Testis (tissue), 2 donors: ENCODE measurements at regions not wholly inside any gene's neighbourhood (a gene's known extent, or its start where the extent isn't known, plus 50 kb on each side); places are given as distances from the start of the nearest gene placed in this dataset.

Source experiments
- DNase-seq: peaks from one replicate; pipeline ENCODE4 v3.0.0-alpha.2; 2019
- H3K27ac ChIP-seq, 2 donors: fragments of 200-600 bp; sonication (generic); one replicate each; pipeline ENCODE4 v1.5.1; 2019
- H3K27me3 ChIP-seq: fragments of 200-600 bp; sonication (generic); one replicate; pipeline ENCODE4 v1.5.1; 2019
- H3K36me3 ChIP-seq: fragments of 200-600 bp; sonication (generic); one replicate; pipeline ENCODE4 v1.5.1; 2017; ENCODE audit warnings: low read depth; ENCODE audit errors: missing control alignments
- H3K4me1 ChIP-seq: fragments of 200-600 bp; sonication (generic); one replicate; pipeline ENCODE4 v1.5.1; 2019
- H3K4me3 ChIP-seq, 2 donors: fragments of 200-600 bp; sonication (generic); one replicate each; pipeline ENCODE4 v1.5.1; 2017 to 2019
- H3K9me3 ChIP-seq: fragments of 200-600 bp; sonication (generic); one replicate; pipeline ENCODE4 v1.5.1; 2017
- CTCF ChIP-seq, 3 experiments: fragments of 450-650 bp in 2 of 3; fragments of 200-600 bp in 1 of 3; sonication (generic) in 1 of 3; IDR thresholded peaks; one replicate each; pipeline ENCODE4 v1.5.1; 2016 to 2019; ENCODE audit warnings: antibody characterized with exemption in 3 of 3, mild to moderate bottlenecking in 2 of 3, moderate library complexity in 1 of 3
- POLR2A ChIP-seq: fragments of 450-650 bp; IDR thresholded peaks from one replicate; pipeline ENCODE4 v1.6.1; 2017; ENCODE audit warnings: antibody characterized with exemption, mild to moderate bottlenecking, moderate library complexity
- WGBS, 2 donors: methylation state at CpG; one replicate each; pipeline ENCODE4 v1.1.5; 2018; 5-methylcytosine and 5-hydroxymethylcytosine counted together
- intact Hi-C: fragments of 100-400 bp; cut with DNase I; formaldehyde crosslinking; loops from one replicate; pipeline ENCODE4 v1.15.1; 2023; ENCODE audit warnings: low total_unique reads

DNA sequence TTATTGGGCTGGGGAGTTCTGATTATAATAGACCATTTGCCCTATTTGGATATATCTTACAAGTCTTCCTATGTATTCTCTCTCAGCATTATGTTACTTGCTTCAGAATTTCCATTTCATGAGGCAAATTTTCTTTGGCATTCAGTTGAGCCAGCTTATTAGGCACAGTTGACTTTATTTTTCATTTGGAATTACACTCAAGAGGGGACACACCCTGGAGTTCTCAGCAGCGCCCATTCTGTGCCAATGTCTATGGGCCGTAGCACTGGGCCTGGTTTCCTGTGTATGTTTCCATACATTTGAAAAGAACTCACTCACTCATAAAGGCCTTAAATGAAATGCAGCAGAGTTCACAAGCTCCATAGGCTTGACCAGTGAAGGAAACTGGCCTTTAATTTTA lies 138.5 kb downstream of the KLF12 start:
- H3K9me3 ChIP-seq, result no peaks in the 10 kb centered on the region
- 88 to 90% methylated on average over 2 of the region's 2 CpGs for WGBS, 2 donors
- H3K4me1 ChIP-seq, result no peaks in the 10 kb centered on the region
- H3K27ac ChIP-seq, result no peak overlapping the region
- H3K27me3 ChIP-seq, result no peaks in the 10 kb centered on the region
- DNase-seq, result no peak
- no peaks in the 10 kb centered on the region for H3K36me3 ChIP-seq
- no peak for TF ChIP-seq POLR2A
- no peak for TF ChIP-seq CTCF (IDR thresholded peaks at IDR 0.05)
- H3K4me3 ChIP-seq, result no peak overlapping the region
- intact Hi-C loops, result no loop called here

DNA sequence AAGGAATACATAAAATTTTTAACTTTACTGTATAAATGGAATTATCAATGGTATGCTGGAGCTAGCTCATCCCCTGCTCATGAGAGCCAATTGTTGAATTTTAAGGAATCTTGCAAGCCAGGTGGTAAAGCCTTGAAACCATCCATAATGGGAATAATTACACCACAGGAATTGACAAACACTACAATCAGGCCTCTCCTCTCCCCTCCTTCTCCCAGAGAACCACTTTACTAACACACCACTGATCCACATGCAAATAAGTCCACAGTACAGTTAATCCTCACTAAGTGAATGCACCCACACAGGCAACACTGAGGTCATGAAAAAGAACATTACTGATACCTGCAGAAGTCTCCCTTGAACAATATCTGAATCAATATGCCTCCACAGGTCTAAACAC lies 140.5 kb downstream of the KLF12 start:
- no peak for TF ChIP-seq POLR2A
- no peak for TF ChIP-seq CTCF (IDR thresholded peaks at IDR 0.05)
- Histone ChIP-seq H3K36me3 (no peaks in the 10 kb centered on the region), H3K27me3 (no peaks in the 10 kb centered on the region), H3K9me3 (no peaks in the 10 kb centered on the region), H3K4me1 (no peaks in the 10 kb centered on the region), H3K4me3 (no peak overlapping the region), H3K27ac (no peak overlapping the region)
- intact Hi-C loops, result no loop called here
- no peak for DNase-seq

- Histone ChIP-seq H3K9me3 (no peaks in the 10 kb centered on the region), H3K27ac (no peak overlapping the region), H3K36me3 (no peaks in the 10 kb centered on the region), H3K4me1 (no peaks in the 10 kb centered on the region), H3K4me3 (no peak overlapping the region), H3K27me3 (no peaks in the 10 kb centered on the region)
- no peak for DNase-seq
- intact Hi-C loops, result no loop called here
- 85 to 95% methylated on average over 3 of the region's 3 CpGs for WGBS, 2 donors
- TF ChIP-seq CTCF (IDR thresholded peaks at IDR 0.05) (no peak), POLR2A (no peak)
Measured at GRCh38 chr13:73991884-73992283, 142.3 kb downstream of the KLF12 start.

- H3K27me3 ChIP-seq, result no peaks in the 10 kb centered on the region
- no peak overlapping the region for H3K4me3 ChIP-seq
- no peaks in the 10 kb centered on the region for H3K36me3 ChIP-seq
- no peaks in the 10 kb centered on the region for H3K4me1 ChIP-seq
- intact Hi-C loops, result no loop called here
- TF ChIP-seq CTCF (IDR thresholded peaks at IDR 0.05), result no peak
- TF ChIP-seq POLR2A, result no peak
- 98 to 100% methylated on average over 1 of the region's 1 CpG for WGBS, 2 donors
- no peaks in the 10 kb centered on the region for H3K9me3 ChIP-seq
- no peak overlapping the region for H3K27ac ChIP-seq
- no peak for DNase-seq
Measured at GRCh38 chr13:73991384-73991783, 142.8 kb downstream of the KLF12 start.

DNA sequence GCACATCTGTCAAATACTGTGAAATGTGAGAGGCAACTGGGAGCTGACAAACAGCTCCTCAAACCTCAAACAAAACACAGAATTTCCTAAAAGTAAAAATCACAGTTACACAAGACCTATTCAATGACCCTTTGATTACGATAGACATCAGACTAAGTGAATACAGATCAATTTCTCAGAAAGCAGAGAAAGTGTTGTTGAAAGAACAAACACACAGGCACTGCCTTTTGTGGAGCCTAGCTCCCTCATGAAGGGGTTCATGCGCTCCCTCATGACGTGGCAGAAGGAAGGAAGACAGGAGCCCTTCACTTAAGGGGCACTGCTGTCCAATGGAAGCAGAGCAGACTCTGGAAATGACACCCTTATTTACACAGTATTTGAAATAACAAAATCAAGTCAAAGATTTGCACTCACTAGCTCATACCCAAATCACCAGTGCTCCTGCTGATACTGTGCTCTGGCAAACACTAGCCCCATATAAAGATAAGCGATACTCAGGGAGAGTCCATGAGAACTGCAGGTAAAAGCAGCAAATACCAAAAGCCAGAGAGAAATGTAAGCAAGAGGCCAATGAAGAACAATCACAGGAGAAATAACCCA lies 144.9 kb downstream of the KLF12 start:
- Histone ChIP-seq H3K4me3 (no peak overlapping the region), H3K27ac (no peak overlapping the region), H3K9me3 (no peaks in the 10 kb centered on the region), H3K4me1 (no peaks in the 10 kb centered on the region), H3K27me3 (no peaks in the 10 kb centered on the region), H3K36me3 (no peaks in the 10 kb centered on the region)
- no peak for DNase-seq
- TF ChIP-seq POLR2A (no peak), CTCF (IDR thresholded peaks at IDR 0.05) (no peak)
- 89% methylated on average over 4 of the region's 4 CpGs for WGBS, 2 donors
- intact Hi-C loops, result no loop called here
